Suprapubic skin (tissue), 4 donors: ENCODE measurements at regions not wholly inside any gene's neighbourhood (a gene's known extent, or its start where the extent isn't known, plus 50 kb on each side); places are given as distances from the start of the nearest gene placed in this dataset.

Source experiments
- DNase-seq, 2 donors: peaks; one replicate each; pipeline ENCODE4 v3.0.0-alpha.2; 2019; ENCODE audit warnings: low spot score in 2 of 2
- H3K27ac ChIP-seq: fragments of 200-600 bp; sonication (generic); one replicate; pipeline ENCODE4 v1.5.1; 2019
- H3K27me3 ChIP-seq: fragments of 200-600 bp; sonication (generic); one replicate; pipeline ENCODE4 v1.5.1; 2019
- H3K36me3 ChIP-seq: fragments of 200-600 bp; sonication (generic); one replicate; pipeline ENCODE4 v1.5.1; 2019
- H3K4me1 ChIP-seq: fragments of 200-600 bp; sonication (generic); one replicate; pipeline ENCODE4 v1.5.1; 2019
- H3K4me3 ChIP-seq: fragments of 200-600 bp; sonication (generic); one replicate; pipeline ENCODE4 v1.5.1; 2019; ENCODE audit warnings: mild to moderate bottlenecking
- H3K9me3 ChIP-seq: fragments of 200-600 bp; sonication (generic); one replicate; pipeline ENCODE4 v1.5.1; 2019
- CTCF ChIP-seq, 2 donors: fragments of 200-600 bp in 1 of 2; fragments of 450-650 bp in 1 of 2; sonication (generic) in 1 of 2; IDR thresholded peaks; one replicate each; pipeline ENCODE4 v1.5.1; 2016 to 2019; ENCODE audit warnings: antibody characterized with exemption in 2 of 2, mild to moderate bottlenecking in 1 of 2, moderate library complexity in 1 of 2
- EP300 ChIP-seq: sonication (generic); formaldehyde crosslinking; IDR thresholded peaks from one replicate; pipeline ENCODE4 v1.6.1; 2017; ENCODE audit warnings: antibody characterized with exemption
- POLR2A ChIP-seq, 2 donors: fragments of 450-650 bp; IDR thresholded peaks; one replicate each; pipeline ENCODE4 v1.6.1; 2017; ENCODE audit warnings: antibody characterized with exemption in 2 of 2, mild to moderate bottlenecking in 2 of 2, moderate library complexity in 2 of 2
- POLR2AphosphoS5 ChIP-seq, 3 donors: sonication (generic); formaldehyde crosslinking; IDR thresholded peaks; one replicate each; pipeline ENCODE4 v1.6.1; 2017; ENCODE audit warnings: antibody characterized with exemption in 3 of 3
- WGBS: methylation state at CpG from one replicate; pipeline ENCODE4 v1.1.5; 2018; 5-methylcytosine and 5-hydroxymethylcytosine counted together

GRCh38 chr1:59195151-59195550, 101.7 kb upstream of the FGGY start:
- H3K27me3 ChIP-seq: no peaks in the 10 kb centered on the region
- no peak overlapping the region for H3K4me3 ChIP-seq
- H3K27ac ChIP-seq: no peak overlapping the region
- H3K9me3 ChIP-seq: no peaks in the 10 kb centered on the region
- DNase-seq: no peak
- no peak for TF ChIP-seq CTCF (IDR thresholded peaks at IDR 0.05)
- no peak for TF ChIP-seq EP300
- no peak for TF ChIP-seq POLR2A (IDR thresholded peaks at IDR 0.05)
- no peak for TF ChIP-seq POLR2AphosphoS5 (IDR thresholded peaks at IDR 0.05)
- no peaks in the 10 kb centered on the region for H3K36me3 ChIP-seq
- H3K4me1 ChIP-seq: peaks cover 2% of the 10 kb centered on the region
- WGBS: 70% methylated on average over 1 of the region's 1 CpG

GRCh38 chr1:59198564-59198963, 98.3 kb upstream of the FGGY start:
- no peak for DNase-seq

GRCh38 chr1:59199147-59199546, 97.7 kb upstream of the FGGY start:
- H3K4me3 ChIP-seq: no peak overlapping the region
- no peaks in the 10 kb centered on the region for H3K9me3 ChIP-seq
- H3K27ac ChIP-seq: no peak overlapping the region
- 88% methylated on average over 2 of the region's 2 CpGs for WGBS
- DNase-seq: no peak
- no peaks in the 10 kb centered on the region for H3K27me3 ChIP-seq
- H3K4me1 ChIP-seq: peaks cover 10% of the 10 kb centered on the region
- TF ChIP-seq POLR2AphosphoS5 (IDR thresholded peaks at IDR 0.05) (no peak), POLR2A (IDR thresholded peaks at IDR 0.05) (no peak), EP300 (no peak), CTCF (IDR thresholded peaks at IDR 0.05) (no peak)
- H3K36me3 ChIP-seq: no peaks in the 10 kb centered on the region

More at GRCh38 chr1:59198564-59198963, 98.3 kb upstream of the FGGY start:
- WGBS: 41% methylated on average over 4 of the region's 4 CpGs
- no peaks in the 10 kb centered on the region for H3K36me3 ChIP-seq
- no peak for TF ChIP-seq POLR2AphosphoS5 (IDR thresholded peaks at IDR 0.05)
- TF ChIP-seq EP300: no peak
- TF ChIP-seq CTCF (IDR thresholded peaks at IDR 0.05): no peak
- TF ChIP-seq POLR2A (IDR thresholded peaks at IDR 0.05): no peak
- no peak overlapping the region for H3K4me3 ChIP-seq
- no peaks in the 10 kb centered on the region for H3K9me3 ChIP-seq
- no peak overlapping the region for H3K27ac ChIP-seq
- H3K4me1 ChIP-seq: peaks cover 5% of the 10 kb centered on the region
- no peaks in the 10 kb centered on the region for H3K27me3 ChIP-seq

- no peak for DNase-seq
- WGBS: 79% methylated on average over 4 of the region's 4 CpGs
- no peaks in the 10 kb centered on the region for H3K27me3 ChIP-seq
- H3K36me3 ChIP-seq: no peaks in the 10 kb centered on the region
- peaks cover 11% of the 10 kb centered on the region for H3K4me1 ChIP-seq
- H3K27ac ChIP-seq: no peak overlapping the region
- TF ChIP-seq POLR2A (IDR thresholded peaks at IDR 0.05): no peak
- TF ChIP-seq CTCF (IDR thresholded peaks at IDR 0.05): no peak
- TF ChIP-seq POLR2AphosphoS5 (IDR thresholded peaks at IDR 0.05): no peak
- TF ChIP-seq EP300: no peak
- H3K4me3 ChIP-seq: no peak overlapping the region
- H3K9me3 ChIP-seq: no peaks in the 10 kb centered on the region
These were observed 97.0 kb upstream of the FGGY start for GRCh38 chr1:59199719-59200376.

GRCh38 chr1:59201341-59201740, 95.6 kb upstream of the FGGY start:
- Histone ChIP-seq H3K9me3 (no peaks in the 10 kb centered on the region), H3K4me1 (peaks cover 11% of the 10 kb centered on the region), H3K27me3 (no peaks in the 10 kb centered on the region), H3K27ac (no peak overlapping the region), H3K4me3 (no peak overlapping the region), H3K36me3 (no peaks in the 10 kb centered on the region)
- TF ChIP-seq POLR2AphosphoS5 (IDR thresholded peaks at IDR 0.05) (no peak), CTCF (IDR thresholded peaks at IDR 0.05) (no peak), EP300 (no peak), POLR2A (IDR thresholded peaks at IDR 0.05) (no peak)
- no peak for DNase-seq
